MCF 10A (cell line): ENCODE measurements at regions not wholly inside any gene's neighbourhood (a gene's known extent, or its start where the extent isn't known, plus 50 kb on each side); places are given as distances from the start of the nearest gene placed in this dataset.

Source experiments
- BruUV-seq: library from RNA; stranded (reverse); fragments of 400-500 nt; replicated peaks from 2 replicates; lab custom pipeline; 2021; lab: Mats Ljungman, UMichigan
- CTCF ChIA-PET: fragments of 300-600 bp; sonication (Branson Sonifier 250); formaldehyde crosslinking; extraction: SDS; loops from one replicate; lab custom pipeline; 2021; ENCODE audit warnings: antibody characterized with exemption, inconsistent platforms; lab: Yijun Ruan, JAX
- POLR2A ChIA-PET: fragments of 300-600, 350-650 bp; sonication (Branson Sonifier 250); formaldehyde crosslinking; extraction: SDS; loops from one replicate; lab custom pipeline; 2020; ENCODE audit warnings: antibody characterized with exemption, inconsistent platforms; lab: Yijun Ruan, JAX
- DNase-seq: peaks from one replicate; pipeline ENCODE4 v3.0.0-alpha.2; 2018; ENCODE audit not compliant: unreplicated experiment
- H3K27ac Mint-ChIP-seq: one replicate; pipeline ENCODE4 v1.8.0; 2022; ENCODE audit warnings: mild to moderate bottlenecking, low read depth, mixed read lengths; ENCODE audit not compliant: unreplicated experiment
- H3K27me3 Mint-ChIP-seq: one replicate; pipeline ENCODE4 v1.8.0; 2022; ENCODE audit warnings: mixed read lengths; ENCODE audit not compliant: insufficient read depth, unreplicated experiment
- H3K36me3 Mint-ChIP-seq: one replicate; pipeline ENCODE4 v1.8.0; 2022; ENCODE audit warnings: mild to moderate bottlenecking, moderate library complexity, mixed read lengths; ENCODE audit not compliant: insufficient read depth, unreplicated experiment
- H3K4me1 Mint-ChIP-seq: one replicate; pipeline ENCODE4 v1.8.0; 2022; ENCODE audit warnings: mixed read lengths; ENCODE audit not compliant: insufficient read depth, unreplicated experiment
- H3K4me3 Mint-ChIP-seq: one replicate; pipeline ENCODE4 v1.8.0; 2022; ENCODE audit warnings: mild to moderate bottlenecking, moderate library complexity, mixed read lengths; ENCODE audit not compliant: unreplicated experiment
- H3K9me3 Mint-ChIP-seq: one replicate; pipeline ENCODE4 v1.8.0; 2022; ENCODE audit warnings: mixed read lengths; ENCODE audit not compliant: unreplicated experiment
- CTCF ChIP-seq: fragments of 200-600 bp; IDR thresholded peaks from one replicate; pipeline ENCODE4 v1.8.0; 2022; ENCODE audit warnings: antibody characterized with exemption, mild to moderate bottlenecking; ENCODE audit not compliant: unreplicated experiment
- intact Hi-C: fragments of 100-400 bp; cut with micrococcal nuclease; formaldehyde crosslinking; loops from 2 replicates; pipeline ENCODE4 v1.14.1; 2022

- intact Hi-C loops = no loop called here
- peaks cover 54% of the 10 kb centered on the region for H3K27me3 Mint-ChIP-seq
- no peak overlapping the region for H3K27ac Mint-ChIP-seq
- H3K4me1 Mint-ChIP-seq = no peaks in the 10 kb centered on the region
- no peaks in the 10 kb centered on the region for H3K36me3 Mint-ChIP-seq
- BruUV-seq = no TSS peak
- H3K9me3 Mint-ChIP-seq = no peaks in the 10 kb centered on the region
- H3K4me3 Mint-ChIP-seq = no peak overlapping the region
- no peak for TF ChIP-seq CTCF
- POLR2A ChIA-PET = no interaction called here
- CTCF ChIA-PET = no interaction called here
- DNase-seq = no peak
Observed at GRCh38 chr1:30313584-30313983, 409.8 kb downstream of the MATN1 start.

GRCh38 chr1:30313176-30313575, 410.2 kb downstream of the MATN1 start:
- H3K27me3 Mint-ChIP-seq = peaks cover 54% of the 10 kb centered on the region
- intact Hi-C loops = no loop called here
- H3K4me1 Mint-ChIP-seq = no peaks in the 10 kb centered on the region
- BruUV-seq = no TSS peak
- TF ChIP-seq CTCF = no peak
- H3K4me3 Mint-ChIP-seq = no peak overlapping the region
- POLR2A ChIA-PET = interaction anchor here (0.6 kb wide), 1 partner anchor 294 kb away, joined by 3 read pairs; no protein-coding TSS in a partner anchor
- H3K9me3 Mint-ChIP-seq = no peaks in the 10 kb centered on the region
- no peak overlapping the region for H3K27ac Mint-ChIP-seq
- H3K36me3 Mint-ChIP-seq = no peaks in the 10 kb centered on the region
- DNase-seq = no peak
- CTCF ChIA-PET = no interaction called here

GRCh38 chr1:30312226-30312625, 411.2 kb downstream of the MATN1 start:
- no peaks in the 10 kb centered on the region for H3K36me3 Mint-ChIP-seq
- BruUV-seq = no TSS peak
- no peak for DNase-seq
- no peaks in the 10 kb centered on the region for H3K9me3 Mint-ChIP-seq
- peaks cover 61% of the 10 kb centered on the region for H3K27me3 Mint-ChIP-seq
- intact Hi-C loops = no loop called here
- no peak overlapping the region for H3K27ac Mint-ChIP-seq
- H3K4me1 Mint-ChIP-seq = no peaks in the 10 kb centered on the region
- POLR2A ChIA-PET = no interaction called here
- TF ChIP-seq CTCF = no peak
- CTCF ChIA-PET = interaction anchor here (0.9 kb wide), 1 partner anchor 261 kb away, joined by 3 read pairs; no protein-coding TSS in a partner anchor
- H3K4me3 Mint-ChIP-seq = no peak overlapping the region

GRCh38 chr1:30311749-30312148, 411.6 kb downstream of the MATN1 start:
- TF ChIP-seq CTCF = no peak
- Mint-ChIP-seq H3K27me3 (peaks cover 62% of the 10 kb centered on the region), H3K4me3 (no peak overlapping the region), H3K9me3 (no peaks in the 10 kb centered on the region), H3K27ac (no peak overlapping the region), H3K4me1 (no peaks in the 10 kb centered on the region), H3K36me3 (no peaks in the 10 kb centered on the region)
- POLR2A ChIA-PET = no interaction called here
- no TSS peak for BruUV-seq
- DNase-seq = no peak
- CTCF ChIA-PET = interaction anchor here (0.9 to 1.4 kb wide), 2 partner anchors 69 to 261 kb away, joined by 3 read pairs; no protein-coding TSS in a partner anchor
- intact Hi-C loops = no loop called here
